ENCODE measurements at regions not wholly inside any gene's neighbourhood (a gene's known extent, or its start where the extent isn't known, plus 50 kb on each side); places are given as distances from the start of the nearest gene placed in this dataset.
A peak's percentile ranks its signal among the peaks of the same experiment; 100 is the strongest.

DNA sequence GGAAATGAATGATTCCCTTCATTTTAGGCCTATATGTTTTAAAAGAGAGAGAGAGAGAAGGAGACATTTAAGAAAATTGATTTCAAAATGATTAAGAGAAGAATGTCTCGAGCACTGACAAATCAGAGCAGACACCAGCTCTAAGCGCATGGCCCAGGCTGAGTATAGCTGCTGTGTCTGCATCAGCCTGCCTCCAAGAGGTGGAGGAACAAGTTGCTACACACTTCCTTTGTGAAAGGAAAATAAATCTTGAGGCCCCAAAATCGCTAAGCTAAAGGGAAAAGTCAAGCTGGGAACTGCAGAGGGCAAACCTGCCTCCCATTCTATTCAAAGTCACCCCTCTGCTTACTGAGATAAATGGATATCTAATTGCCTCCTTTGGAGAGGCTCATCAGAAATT is 728.7 kb upstream of the TMEM132C start:
- Histone ChIP-seq H3K4me1 (replicated peaks; ENCODE audit: insufficient read depth) (no peaks in the 10 kb centered on the region), H3K27ac (no peak overlapping the region), H3K4me2 (no peak overlapping the region), H4K20me1 (ENCODE audit: insufficient read depth) (no peaks in the 10 kb centered on the region), H3K9me2 (ENCODE audit: insufficient read depth) (no peaks in the 10 kb centered on the region), H3K4me3 (no peak overlapping the region), H3K9me3 (ENCODE audit: insufficient read depth, low read depth) (no peaks in the 10 kb centered on the region), H3K36me3 (ENCODE audit: low read depth) (no peaks in the 10 kb centered on the region), H2AFZ (no peak overlapping the region), H3K27me3 (ENCODE audit: insufficient read depth, low read depth) (no peaks in the 10 kb centered on the region), H3F3A (ENCODE audit: insufficient read depth, low read depth) (no peaks in the 10 kb centered on the region), H3K79me2 (ENCODE audit: low read depth) (no peaks in the 10 kb centered on the region)
- intact Hi-C loops (cut with micrococcal nuclease; ENCODE audit: unreplicated experiment), result no loop called here
- no peak for TF ChIP-seq EZH2 (IDR thresholded peaks at IDR 0.05; ENCODE audit: low read depth)
- TF ChIP-seq, protein P1, sequence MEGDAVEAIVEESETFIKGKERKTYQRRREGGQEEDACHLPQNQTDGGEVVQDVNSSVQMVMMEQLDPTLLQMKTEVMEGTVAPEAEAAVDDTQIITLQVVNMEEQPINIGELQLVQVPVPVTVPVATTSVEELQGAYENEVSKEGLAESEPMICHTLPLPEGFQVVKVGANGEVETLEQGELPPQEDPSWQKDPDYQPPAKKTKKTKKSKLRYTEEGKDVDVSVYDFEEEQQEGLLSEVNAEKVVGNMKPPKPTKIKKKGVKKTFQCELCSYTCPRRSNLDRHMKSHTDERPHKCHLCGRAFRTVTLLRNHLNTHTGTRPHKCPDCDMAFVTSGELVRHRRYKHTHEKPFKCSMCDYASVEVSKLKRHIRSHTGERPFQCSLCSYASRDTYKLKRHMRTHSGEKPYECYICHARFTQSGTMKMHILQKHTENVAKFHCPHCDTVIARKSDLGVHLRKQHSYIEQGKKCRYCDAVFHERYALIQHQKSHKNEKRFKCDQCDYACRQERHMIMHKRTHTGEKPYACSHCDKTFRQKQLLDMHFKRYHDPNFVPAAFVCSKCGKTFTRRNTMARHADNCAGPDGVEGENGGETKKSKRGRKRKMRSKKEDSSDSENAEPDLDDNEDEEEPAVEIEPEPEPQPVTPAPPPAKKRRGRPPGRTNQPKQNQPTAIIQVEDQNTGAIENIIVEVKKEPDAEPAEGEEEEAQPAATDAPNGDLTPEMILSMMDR (conservative IDR thresholded peaks at IDR 0.05), result no peak
- ChIA-PET POLR2A (ENCODE audit: unreplicated experiment) (no interaction called here), CTCF (no interaction called here)
- BruUV-seq (replicated peaks), result no TSS peak
- DNase-seq, result no peak

DNA sequence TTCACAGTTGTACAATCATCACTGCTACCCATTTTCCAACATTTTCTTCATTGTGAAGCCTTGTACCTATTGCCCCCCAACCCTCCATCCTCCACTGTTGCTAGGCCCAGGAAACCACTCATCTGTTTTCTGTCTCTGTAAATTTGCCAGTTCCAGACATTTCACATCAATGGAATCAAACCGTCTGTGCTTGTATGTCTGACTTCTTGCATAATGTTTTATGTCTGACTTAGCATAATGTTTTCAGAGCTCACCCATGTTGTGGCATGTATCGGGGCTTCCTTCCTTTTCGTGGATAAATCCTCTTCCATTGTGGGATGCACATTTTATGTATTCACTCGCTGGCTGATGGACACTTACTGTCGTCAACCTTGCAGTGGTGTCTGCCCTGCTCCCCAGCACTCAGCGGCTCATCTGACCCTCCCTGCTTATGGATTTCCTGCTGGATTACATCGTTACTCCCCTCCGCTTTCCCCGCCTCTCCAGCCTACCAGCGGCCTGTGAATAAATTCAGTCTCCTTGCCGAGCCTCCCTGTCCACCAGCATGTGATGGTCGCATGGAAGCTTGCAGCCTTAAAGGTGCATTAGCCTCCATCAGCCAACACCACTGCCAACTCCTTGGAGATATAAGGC is 727.6 kb upstream of the TMEM132C start:
- Histone ChIP-seq H3K4me1 (replicated peaks; ENCODE audit: insufficient read depth) (no peaks in the 10 kb centered on the region), H4K20me1 (ENCODE audit: insufficient read depth) (no peaks in the 10 kb centered on the region), H3K9me2 (ENCODE audit: insufficient read depth) (no peaks in the 10 kb centered on the region), H3K27ac (no peak overlapping the region), H3K9me3 (ENCODE audit: insufficient read depth, low read depth) (no peaks in the 10 kb centered on the region), H3K4me2 (no peak overlapping the region), H3F3A (ENCODE audit: insufficient read depth, low read depth) (no peaks in the 10 kb centered on the region), H2AFZ (peak overlapping the region; percentile 2; the same call in 1 of the 2 replicates), H3K36me3 (ENCODE audit: low read depth) (no peaks in the 10 kb centered on the region), H3K27me3 (ENCODE audit: insufficient read depth, low read depth) (no peaks in the 10 kb centered on the region), H3K79me2 (ENCODE audit: low read depth) (no peaks in the 10 kb centered on the region), H3K4me3 (no peak overlapping the region)
- BruUV-seq (replicated peaks), result no TSS peak
- ChIA-PET POLR2A (ENCODE audit: unreplicated experiment) (no interaction called here), CTCF (no interaction called here)
- intact Hi-C loops (cut with micrococcal nuclease; ENCODE audit: unreplicated experiment), result no loop called here
- TF ChIP-seq, protein P1 (conservative IDR thresholded peaks at IDR 0.05), result no peak
- TF ChIP-seq EZH2 (IDR thresholded peaks at IDR 0.05; ENCODE audit: low read depth), result no peak
- no peak for DNase-seq

DNA sequence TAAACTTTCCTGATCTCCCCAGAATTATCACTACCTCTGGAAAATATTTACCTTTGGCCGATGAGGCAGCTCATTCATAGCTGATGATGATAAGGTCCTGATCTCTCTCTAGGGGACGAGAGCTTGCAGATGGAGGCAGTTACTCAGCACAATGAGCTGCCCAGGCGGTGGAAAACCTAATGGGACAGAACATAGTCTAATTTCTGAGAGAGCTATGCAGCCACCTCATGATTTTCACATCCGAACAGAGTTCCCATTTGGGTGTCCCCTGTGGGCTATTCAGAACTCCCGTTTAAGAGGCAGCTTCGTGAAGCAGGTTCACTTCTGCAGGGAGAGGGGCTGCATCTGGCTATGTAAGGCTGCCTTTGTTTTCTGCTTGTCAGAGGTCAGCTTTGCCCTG is 724.6 kb upstream of the TMEM132C start:
- TF ChIP-seq EZH2 (IDR thresholded peaks at IDR 0.05; ENCODE audit: low read depth), result no peak
- TF ChIP-seq, protein P1 (conservative IDR thresholded peaks at IDR 0.05), result no peak
- CTCF ChIA-PET, result no interaction called here
- Histone ChIP-seq H3K4me1 (replicated peaks; ENCODE audit: insufficient read depth) (no peaks in the 10 kb centered on the region), H3K4me3 (no peak overlapping the region), H3K4me2 (no peak overlapping the region), H3K36me3 (ENCODE audit: low read depth) (no peaks in the 10 kb centered on the region), H3K79me2 (ENCODE audit: low read depth) (no peaks in the 10 kb centered on the region), H2AFZ (no peak overlapping the region), H3K9me3 (ENCODE audit: insufficient read depth, low read depth) (no peaks in the 10 kb centered on the region), H3K27ac (no peak overlapping the region), H3F3A (ENCODE audit: insufficient read depth, low read depth) (no peaks in the 10 kb centered on the region), H4K20me1 (ENCODE audit: insufficient read depth) (no peaks in the 10 kb centered on the region), H3K9me2 (ENCODE audit: insufficient read depth) (no peaks in the 10 kb centered on the region), H3K27me3 (ENCODE audit: insufficient read depth, low read depth) (no peaks in the 10 kb centered on the region)
- intact Hi-C loops (cut with micrococcal nuclease; ENCODE audit: unreplicated experiment), result no loop called here
- BruUV-seq (replicated peaks), result no TSS peak
- no peak for DNase-seq
- POLR2A ChIA-PET (ENCODE audit: unreplicated experiment), result no interaction called here
